ENCODE measurements at regions not wholly inside any gene's neighbourhood (a gene's known extent, or its start where the extent isn't known, plus 50 kb on each side); places are given as distances from the start of the nearest gene placed in this dataset.
"Not testable (repeated sequence)": the region's sequence is repeated elsewhere in the genome, so short reads cannot be mapped to it uniquely, and the experiment has no call there.

DNA sequence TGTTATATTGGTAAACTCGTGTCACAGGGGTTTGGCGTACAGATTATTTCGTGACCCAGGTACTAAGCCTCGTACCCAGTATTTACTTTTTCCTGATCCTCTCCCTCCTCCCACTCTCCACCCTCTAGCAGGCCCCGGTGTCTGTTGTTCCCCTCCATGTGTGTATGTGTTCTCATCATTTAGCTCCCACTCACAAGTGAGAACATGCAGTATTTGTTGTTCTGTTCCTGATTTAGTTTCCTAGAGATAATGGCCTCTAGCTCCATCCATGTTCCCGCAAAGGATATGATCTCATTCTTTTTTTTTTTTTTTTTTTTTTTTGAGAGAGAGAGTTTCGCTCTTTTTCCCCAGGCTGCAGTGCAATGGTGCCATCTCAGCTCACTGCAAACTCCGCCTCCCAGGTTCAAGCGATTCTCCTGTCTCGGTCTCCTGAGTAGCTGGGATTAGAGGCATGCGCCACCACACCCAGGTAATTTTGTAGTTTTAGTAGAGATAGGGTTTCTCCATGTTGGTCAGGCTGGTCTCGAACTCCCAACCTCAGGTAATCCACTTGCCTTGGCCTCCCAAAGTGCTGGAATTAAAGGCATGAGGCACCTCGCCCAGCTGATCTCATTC lies 52.7 kb upstream of the PSAP start:
- TF ChIP-seq, protein P1, sequence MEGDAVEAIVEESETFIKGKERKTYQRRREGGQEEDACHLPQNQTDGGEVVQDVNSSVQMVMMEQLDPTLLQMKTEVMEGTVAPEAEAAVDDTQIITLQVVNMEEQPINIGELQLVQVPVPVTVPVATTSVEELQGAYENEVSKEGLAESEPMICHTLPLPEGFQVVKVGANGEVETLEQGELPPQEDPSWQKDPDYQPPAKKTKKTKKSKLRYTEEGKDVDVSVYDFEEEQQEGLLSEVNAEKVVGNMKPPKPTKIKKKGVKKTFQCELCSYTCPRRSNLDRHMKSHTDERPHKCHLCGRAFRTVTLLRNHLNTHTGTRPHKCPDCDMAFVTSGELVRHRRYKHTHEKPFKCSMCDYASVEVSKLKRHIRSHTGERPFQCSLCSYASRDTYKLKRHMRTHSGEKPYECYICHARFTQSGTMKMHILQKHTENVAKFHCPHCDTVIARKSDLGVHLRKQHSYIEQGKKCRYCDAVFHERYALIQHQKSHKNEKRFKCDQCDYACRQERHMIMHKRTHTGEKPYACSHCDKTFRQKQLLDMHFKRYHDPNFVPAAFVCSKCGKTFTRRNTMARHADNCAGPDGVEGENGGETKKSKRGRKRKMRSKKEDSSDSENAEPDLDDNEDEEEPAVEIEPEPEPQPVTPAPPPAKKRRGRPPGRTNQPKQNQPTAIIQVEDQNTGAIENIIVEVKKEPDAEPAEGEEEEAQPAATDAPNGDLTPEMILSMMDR (conservative IDR thresholded peaks at IDR 0.05; ENCODE audit: low read depth, low read length): not testable (repeated sequence)
- not testable (repeated sequence) for TF ChIP-seq EZH2 (IDR thresholded peaks at IDR 0.05; ENCODE audit: low read length, unreplicated experiment)
